ENCODE measurements at regions not wholly inside any gene's neighbourhood (a gene's known extent, or its start where the extent isn't known, plus 50 kb on each side); places are given as distances from the start of the nearest gene placed in this dataset.

- TF ChIP-seq FOXJ3 (CRISPR knock-in tag; IDR thresholded peaks at IDR 0.05; ENCODE audit: borderline replicate concordance) (no peak), CCDC6 (CRISPR knock-in tag; IDR thresholded peaks at IDR 0.05) (no peak), ZNF629 (CRISPR knock-in tag; conservative IDR thresholded peaks at IDR 0.05) (no peak)
Observed at GRCh38 chr2:199660167-199660566, 190.8 kb downstream of the FTCDNL1 start (continued).

- ATAC-seq (peak; percentile 55), FAIRE-seq (no peak), DNase-seq (ENCODE audit: low spot score) (no peak)
- H3K27ac ChIP-seq (ENCODE audit: extremely low read length, insufficient read depth, low read length), result no peak overlapping the region
- no peaks in the 10 kb centered on the region for H3K9me3 ChIP-seq (ENCODE audit: low read length)
- peak overlapping the region in 2 of 3 experiments; percentile 25 to 26; a peak in 3 of 6 replicates for H3K4me3 ChIP-seq (replicated peaks in 1 of 3; ENCODE audit: insufficient read depth in 1 of 3, low read depth in 2 of 3, low read length in 3 of 3)
- no peak for TF ChIP-seq FOXK2 (IDR thresholded peaks at IDR 0.05)
- TF ChIP-seq ZNF687 (CRISPR knock-in tag; IDR thresholded peaks at IDR 0.05), result peak; percentile 34; the same call in 1 of the 2 replicates
- no peak for TF ChIP-seq POLR2G (IDR thresholded peaks at IDR 0.05; ENCODE audit: low read depth, low read length)
- TF ChIP-seq MAX (IDR thresholded peaks at IDR 0.05), result 0 out of 2 replicates have a peak, but pooled peaks have one; percentile 15
- TF ChIP-seq ZNF143 (CRISPR knock-in tag; IDR thresholded peaks at IDR 0.05), result peak; percentile 71
- no peaks in the 10 kb centered on the region for H4K20me1 ChIP-seq (ENCODE audit: insufficient read depth, low read length)
- peak overlapping the region; percentile 61 for H3K4me2 ChIP-seq (ENCODE audit: low read depth, low read length)
- no peak overlapping the region for H2AFZ ChIP-seq (ENCODE audit: low read length)
- no peaks in the 10 kb centered on the region; a peak in 1 of 5 replicates for H3K27me3 ChIP-seq (ENCODE audit: control insufficient read depth in 1 of 2, insufficient read depth in 2 of 2, low read length in 2 of 2)
- in situ Hi-C loops (cut with HindIII; ENCODE audit: extremely low pct_ligation_motif_present, low pct_unique_long_range_greater_than_20kb) (no loop called here), intact Hi-C loops (cut with micrococcal nuclease; ENCODE audit: unreplicated experiment) (no loop called here)
- 20% methylated on average over 32 of the region's 39 CpGs for WGBS (ENCODE audit: low lambda C conversion rate)
- H3K79me2 ChIP-seq (ENCODE audit: insufficient read depth, low read length), result no peaks in the 10 kb centered on the region
- H3K4me1 ChIP-seq (ENCODE audit: insufficient read depth, low read length), result no peaks in the 10 kb centered on the region
- BruUV-seq (replicated peaks), result no TSS peak
- no peaks in the 10 kb centered on the region for H3K36me3 ChIP-seq (replicated peaks in 1 of 2; ENCODE audit: control insufficient read depth in 1 of 2, insufficient read depth in 2 of 2, low read length in 2 of 2)
- CTCF ChIA-PET (ENCODE audit: low intra/inter-chr PET ratio, low total read pairs), result no interaction called here
- POLR2A ChIA-PET, result no interaction called here
- H3K9ac ChIP-seq (ENCODE audit: insufficient read depth, low read depth, low read length), result no peak overlapping the region
Observed at GRCh38 chr2:199659207-199659606, 191.8 kb downstream of the FTCDNL1 start.
